Esophagus muscularis mucosa (tissue), 4 donors: ENCODE measurements at regions not wholly inside any gene's neighbourhood (a gene's known extent, or its start where the extent isn't known, plus 50 kb on each side); places are given as distances from the start of the nearest gene placed in this dataset.

Experiments
- DNase-seq: peaks from one replicate; pipeline ENCODE4 v3.0.0-alpha.2; 2017; ENCODE audit errors: extremely low spot score
- H3K27ac ChIP-seq, 4 donors: fragments of 200-600 bp; sonication (generic); replicated peaks in 1 of 4; 1 replicate in 3 of 4; 2 replicates in 1 of 4; pipeline ENCODE4 v1.5.1; 2016 to 2019; ENCODE audit warnings: mild to moderate bottlenecking in 1 of 4
- H3K27me3 ChIP-seq, 4 donors: fragments of 200-600 bp; sonication (generic); one replicate each; pipeline versions ENCODE4 v1.5.1 to v1.6.0; 2016 to 2019
- H3K36me3 ChIP-seq, 4 donors: fragments of 200-600 bp; sonication (generic); one replicate each; pipeline ENCODE4 v1.5.1; 2016 to 2019
- H3K4me1 ChIP-seq, 4 donors: fragments of 200-600 bp; sonication (generic); one replicate each; pipeline ENCODE4 v1.5.1; 2016 to 2019
- H3K4me3 ChIP-seq, 4 donors: fragments of 200-600 bp; sonication (generic); 1 replicate in 2 of 4; 2 replicates in 2 of 4; pipeline ENCODE4 v1.5.1; 2016 to 2019; ENCODE audit warnings: mild to moderate bottlenecking in 4 of 4, moderate library complexity in 1 of 4
- H3K9me3 ChIP-seq, 4 donors: fragments of 200-600 bp; sonication (generic); 1 replicate in 3 of 4; 2 replicates in 1 of 4; pipeline ENCODE4 v1.5.1; 2016 to 2019
- EP300 ChIP-seq: sonication (generic); formaldehyde crosslinking; IDR thresholded peaks from one replicate; pipeline ENCODE4 v1.6.1; 2017; ENCODE audit warnings: antibody characterized with exemption
- POLR2A ChIP-seq: fragments of 450-650 bp; IDR thresholded peaks from one replicate; pipeline ENCODE4 v1.6.1; 2017; ENCODE audit warnings: antibody characterized with exemption, moderate library complexity, mild to moderate bottlenecking, low read depth
- POLR2AphosphoS5 ChIP-seq, 2 donors: sonication (generic); formaldehyde crosslinking; IDR thresholded peaks; one replicate each; pipeline ENCODE4 v1.6.1; 2017; ENCODE audit warnings: antibody characterized with exemption in 2 of 2
- WGBS: methylation state at CpG from one replicate; pipeline ENCODE4 v1.1.5; 2018; 5-methylcytosine and 5-hydroxymethylcytosine counted together
- intact Hi-C: fragments of 100-400 bp; cut with DNase I; formaldehyde crosslinking; loops from one replicate; pipeline ENCODE4 v1.15.1; 2023
- TF ChIP-seq, protein P1 (sequence below), 3 experiments: fragments of 200-600 bp in 2 of 3; fragments of 450-650 bp in 1 of 3; sonication (generic) in 2 of 3; IDR thresholded peaks; one replicate each; pipeline ENCODE4 v1.5.1; 2017 to 2019; ENCODE audit warnings: antibody characterized with exemption in 3 of 3, mild to moderate bottlenecking in 2 of 3, moderate library complexity in 1 of 3

DNA sequence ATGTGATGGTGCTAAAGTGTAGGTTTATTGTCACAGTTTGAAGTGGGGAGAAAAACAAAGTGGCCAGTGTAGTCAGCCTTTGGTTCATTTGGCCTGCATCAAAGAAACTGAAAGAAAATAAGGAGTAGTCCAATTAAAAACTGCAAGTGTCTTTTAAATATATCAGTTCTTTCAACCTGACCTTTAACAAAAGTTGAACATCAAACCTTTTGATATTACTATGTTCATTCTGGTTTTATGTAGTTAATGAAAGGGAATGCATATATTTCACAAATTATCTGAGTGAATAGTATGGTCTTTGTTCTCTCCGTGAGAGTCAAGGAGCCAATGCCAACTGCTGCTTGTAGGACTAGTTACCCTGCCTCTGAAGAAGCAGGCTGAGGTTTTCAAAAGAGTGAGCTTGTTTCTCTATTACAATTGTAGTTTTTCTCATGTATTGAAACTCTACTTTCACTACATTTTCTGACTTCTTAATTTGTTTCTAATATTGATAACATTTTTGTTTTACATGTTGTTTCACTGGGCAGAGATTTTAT, 1160.8 kb upstream of the LRRTM3 start:
- no peaks in the 10 kb centered on the region for H3K27me3 ChIP-seq
- intact Hi-C loops: no loop called here
- H3K4me3 ChIP-seq: no peak overlapping the region
- no peak overlapping the region for H3K27ac ChIP-seq
- 77% methylated on average over 1 of the region's 1 CpG for WGBS
- no peaks in the 10 kb centered on the region for H3K9me3 ChIP-seq
- TF ChIP-seq, protein P1, sequence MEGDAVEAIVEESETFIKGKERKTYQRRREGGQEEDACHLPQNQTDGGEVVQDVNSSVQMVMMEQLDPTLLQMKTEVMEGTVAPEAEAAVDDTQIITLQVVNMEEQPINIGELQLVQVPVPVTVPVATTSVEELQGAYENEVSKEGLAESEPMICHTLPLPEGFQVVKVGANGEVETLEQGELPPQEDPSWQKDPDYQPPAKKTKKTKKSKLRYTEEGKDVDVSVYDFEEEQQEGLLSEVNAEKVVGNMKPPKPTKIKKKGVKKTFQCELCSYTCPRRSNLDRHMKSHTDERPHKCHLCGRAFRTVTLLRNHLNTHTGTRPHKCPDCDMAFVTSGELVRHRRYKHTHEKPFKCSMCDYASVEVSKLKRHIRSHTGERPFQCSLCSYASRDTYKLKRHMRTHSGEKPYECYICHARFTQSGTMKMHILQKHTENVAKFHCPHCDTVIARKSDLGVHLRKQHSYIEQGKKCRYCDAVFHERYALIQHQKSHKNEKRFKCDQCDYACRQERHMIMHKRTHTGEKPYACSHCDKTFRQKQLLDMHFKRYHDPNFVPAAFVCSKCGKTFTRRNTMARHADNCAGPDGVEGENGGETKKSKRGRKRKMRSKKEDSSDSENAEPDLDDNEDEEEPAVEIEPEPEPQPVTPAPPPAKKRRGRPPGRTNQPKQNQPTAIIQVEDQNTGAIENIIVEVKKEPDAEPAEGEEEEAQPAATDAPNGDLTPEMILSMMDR (IDR thresholded peaks at IDR 0.05): no peak
- no peak for TF ChIP-seq EP300
- TF ChIP-seq POLR2A: no peak
- TF ChIP-seq POLR2AphosphoS5 (IDR thresholded peaks at IDR 0.05): no peak
- no peak for DNase-seq
- H3K36me3 ChIP-seq: no peaks in the 10 kb centered on the region
- H3K4me1 ChIP-seq: no peaks in the 10 kb centered on the region

DNA sequence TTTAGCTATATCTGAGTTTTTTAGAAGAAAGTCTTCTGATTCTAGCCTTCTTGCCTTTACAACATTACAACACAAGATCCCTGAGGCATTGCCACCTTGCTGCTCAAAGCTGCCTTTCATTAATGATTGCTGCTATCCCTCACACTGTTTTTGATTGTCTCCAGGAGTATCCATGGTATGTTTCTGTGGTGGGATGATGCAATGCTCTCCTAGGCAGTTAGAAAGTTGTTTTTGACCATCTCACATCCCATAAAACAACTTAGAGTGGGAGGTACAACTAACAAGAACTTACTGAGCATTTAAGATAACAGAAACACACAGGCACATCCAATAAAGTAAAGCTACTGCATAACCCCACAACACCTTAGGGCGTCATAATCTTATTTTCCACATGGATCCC, 1156.0 kb upstream of the LRRTM3 start:
- no peaks in the 10 kb centered on the region for H3K4me1 ChIP-seq
- no peak for DNase-seq
- no peak overlapping the region for H3K4me3 ChIP-seq
- no peaks in the 10 kb centered on the region for H3K36me3 ChIP-seq
- no peaks in the 10 kb centered on the region for H3K9me3 ChIP-seq
- H3K27me3 ChIP-seq: no peaks in the 10 kb centered on the region
- TF ChIP-seq EP300 (no peak), POLR2AphosphoS5 (IDR thresholded peaks at IDR 0.05) (no peak), POLR2A (no peak)
- TF ChIP-seq, protein P1 (IDR thresholded peaks at IDR 0.05): no peak
- WGBS: 100% methylated on average over 1 of the region's 1 CpG
- intact Hi-C loops: no loop called here
- no peak overlapping the region for H3K27ac ChIP-seq

DNA sequence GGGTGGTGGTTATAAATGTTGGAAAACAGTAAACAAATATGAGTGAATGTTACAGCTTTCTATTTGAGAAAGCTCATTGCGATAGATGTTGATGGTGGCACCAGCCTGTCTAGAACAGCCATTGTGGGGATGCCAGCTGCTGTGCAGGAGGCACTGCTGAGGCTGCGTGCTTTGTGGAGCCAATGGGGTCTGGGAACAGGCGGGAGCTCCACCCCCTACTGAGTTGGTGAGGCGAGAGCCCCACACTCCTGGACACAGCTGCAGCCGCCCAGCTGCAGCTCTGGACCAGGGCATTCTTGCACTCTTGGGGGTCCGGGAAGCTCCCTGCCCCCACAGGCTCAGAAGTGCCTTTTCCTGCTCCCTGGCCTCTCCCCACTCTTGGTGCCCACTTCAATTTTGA, 1147.1 kb upstream of the LRRTM3 start:
- Histone ChIP-seq H3K9me3 (no peaks in the 10 kb centered on the region), H3K27me3 (no peaks in the 10 kb centered on the region), H3K36me3 (no peaks in the 10 kb centered on the region), H3K27ac (no peak overlapping the region), H3K4me1 (no peaks in the 10 kb centered on the region), H3K4me3 (no peak overlapping the region)
- intact Hi-C loops: no loop called here
- no peak for DNase-seq
- 100% methylated on average over 5 of the region's 6 CpGs for WGBS
- no peak for TF ChIP-seq POLR2A
- TF ChIP-seq, protein P1 (IDR thresholded peaks at IDR 0.05): no peak
- no peak for TF ChIP-seq POLR2AphosphoS5 (IDR thresholded peaks at IDR 0.05)

DNA sequence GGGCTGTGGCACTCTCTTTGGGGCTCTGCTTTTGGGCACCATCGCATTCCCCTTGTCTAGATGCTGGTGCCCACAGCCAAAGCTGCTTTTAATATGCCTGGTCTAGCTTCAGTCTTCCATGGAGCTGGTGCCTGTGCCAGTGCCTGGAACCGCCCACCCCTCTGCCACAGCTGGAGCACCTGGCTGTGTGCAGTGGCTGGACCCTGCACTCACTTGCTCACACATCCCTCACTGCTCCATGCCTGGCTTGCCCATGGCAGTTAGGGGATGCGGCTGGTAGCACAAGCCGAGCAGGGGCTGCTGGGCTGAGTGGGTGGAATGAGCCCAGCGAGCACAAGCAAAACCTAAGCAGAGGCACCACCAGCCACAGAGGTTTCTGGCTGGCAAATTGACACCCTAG, 1145.9 kb upstream of the LRRTM3 start:
- H3K9me3 ChIP-seq: no peaks in the 10 kb centered on the region
- H3K27ac ChIP-seq: no peak overlapping the region
- 95% methylated on average over 3 of the region's 5 CpGs for WGBS
- no peaks in the 10 kb centered on the region for H3K36me3 ChIP-seq
- intact Hi-C loops: no loop called here
- no peaks in the 10 kb centered on the region for H3K4me1 ChIP-seq
- no peak for DNase-seq
- TF ChIP-seq, protein P1 (IDR thresholded peaks at IDR 0.05): no peak
- no peak overlapping the region for H3K4me3 ChIP-seq
- no peaks in the 10 kb centered on the region for H3K27me3 ChIP-seq

DNA sequence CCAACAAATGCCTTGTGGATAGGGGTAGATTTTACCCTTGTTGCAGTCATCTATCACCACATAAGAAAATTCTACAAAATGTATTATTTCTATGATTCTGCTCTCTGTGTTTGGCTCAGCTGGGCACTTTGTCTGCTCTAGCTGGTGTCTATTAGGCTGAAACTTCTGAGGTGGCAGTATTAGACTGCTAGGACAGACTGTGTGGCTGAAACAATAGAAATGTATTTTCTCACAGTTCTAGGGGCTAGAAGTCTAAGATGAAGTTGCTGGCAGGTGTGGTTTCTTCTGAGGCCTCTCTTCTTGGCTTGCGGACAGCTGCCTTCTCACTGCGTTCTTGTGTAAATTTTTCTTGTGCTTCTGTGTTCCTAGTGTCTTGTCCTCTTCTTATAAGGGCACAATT, 1139.6 kb upstream of the LRRTM3 start:
- Histone ChIP-seq H3K27me3 (no peaks in the 10 kb centered on the region), H3K4me1 (no peaks in the 10 kb centered on the region), H3K36me3 (no peaks in the 10 kb centered on the region), H3K27ac (no peak overlapping the region), H3K4me3 (no peak overlapping the region), H3K9me3 (no peaks in the 10 kb centered on the region)
- 98% methylated on average over 2 of the region's 2 CpGs for WGBS
- no peak for DNase-seq
- intact Hi-C loops: no loop called here
- TF ChIP-seq POLR2A: no peak
- TF ChIP-seq POLR2AphosphoS5 (IDR thresholded peaks at IDR 0.05): no peak
- TF ChIP-seq, protein P1 (IDR thresholded peaks at IDR 0.05): no peak
- no peak for TF ChIP-seq EP300
